ENCODE measurements at regions not wholly inside any gene's neighbourhood (a gene's known extent, or its start where the extent isn't known, plus 50 kb on each side); places are given as distances from the start of the nearest gene placed in this dataset.
"Not testable (repeated sequence)": the region's sequence is repeated elsewhere in the genome, so short reads cannot be mapped to it uniquely, and the experiment has no call there.

GRCh38 chr12:31162896-31163560 is 89.4 kb downstream of the DDX11 start:
- H3K36me3 Mint-ChIP-seq (ENCODE audit: low read depth); CTCF ChIA-PET: not testable (repeated sequence)

GRCh38 chr12:31174293-31174692 is 100.6 kb downstream of the DDX11 start:
- ATAC-seq; CTCF ChIA-PET; H3K36me3 Mint-ChIP-seq (ENCODE audit: low read depth); H3K9me3 Mint-ChIP-seq (ENCODE audit: insufficient read depth); POLR2A ChIA-PET; H3K4me3 Mint-ChIP-seq; H3K4me1 Mint-ChIP-seq (ENCODE audit: low read depth); H3K27ac Mint-ChIP-seq; DNase-seq; H3K27me3 Mint-ChIP-seq (ENCODE audit: low read depth): not testable (repeated sequence)

More at GRCh38 chr12:31162896-31163560, 89.4 kb downstream of the DDX11 start:
- H3K4me3 Mint-ChIP-seq; H3K9me3 Mint-ChIP-seq (ENCODE audit: insufficient read depth); H3K27me3 Mint-ChIP-seq (ENCODE audit: low read depth); H3K27ac Mint-ChIP-seq; ATAC-seq; POLR2A ChIA-PET; H3K4me1 Mint-ChIP-seq (ENCODE audit: low read depth); DNase-seq: not testable (repeated sequence)

GRCh38 chr12:31177514-31177913 is 103.9 kb downstream of the DDX11 start:
- POLR2A ChIA-PET, CTCF ChIA-PET, ATAC-seq: not testable (repeated sequence)

GRCh38 chr12:31178875-31179274 is 105.2 kb downstream of the DDX11 start:
- CTCF ChIA-PET; H3K4me3 Mint-ChIP-seq; ATAC-seq; H3K27me3 Mint-ChIP-seq (ENCODE audit: low read depth); H3K27ac Mint-ChIP-seq; H3K36me3 Mint-ChIP-seq (ENCODE audit: low read depth); POLR2A ChIA-PET; H3K9me3 Mint-ChIP-seq (ENCODE audit: insufficient read depth); DNase-seq: not testable (repeated sequence)
- H3K4me1 Mint-ChIP-seq (ENCODE audit: low read depth): peaks cover 13% of the 10 kb centered on the region

More at GRCh38 chr12:31177514-31177913, 103.9 kb downstream of the DDX11 start:
- peaks cover 13% of the 10 kb centered on the region for H3K4me1 Mint-ChIP-seq (ENCODE audit: low read depth)
- not testable (repeated sequence) for DNase-seq; H3K9me3 Mint-ChIP-seq (ENCODE audit: insufficient read depth); H3K4me3 Mint-ChIP-seq; H3K36me3 Mint-ChIP-seq (ENCODE audit: low read depth); H3K27me3 Mint-ChIP-seq (ENCODE audit: low read depth); H3K27ac Mint-ChIP-seq

- H3K9me3 Mint-ChIP-seq (ENCODE audit: insufficient read depth); H3K36me3 Mint-ChIP-seq (ENCODE audit: low read depth); ATAC-seq: not testable (repeated sequence)
Observed at GRCh38 chr12:31179627-31180237, 106.1 kb downstream of the DDX11 start.

GRCh38 chr12:31182571-31182970 is 108.9 kb downstream of the DDX11 start:
- H3K27me3 Mint-ChIP-seq (ENCODE audit: low read depth); DNase-seq; H3K36me3 Mint-ChIP-seq (ENCODE audit: low read depth); H3K27ac Mint-ChIP-seq; H3K9me3 Mint-ChIP-seq (ENCODE audit: insufficient read depth); ATAC-seq; H3K4me3 Mint-ChIP-seq; CTCF ChIA-PET; POLR2A ChIA-PET: not testable (repeated sequence)
- H3K4me1 Mint-ChIP-seq (ENCODE audit: low read depth): peaks cover 13% of the 10 kb centered on the region

More at GRCh38 chr12:31179627-31180237, 106.1 kb downstream of the DDX11 start:
- DNase-seq; H3K27me3 Mint-ChIP-seq (ENCODE audit: low read depth); H3K27ac Mint-ChIP-seq; H3K4me3 Mint-ChIP-seq; CTCF ChIA-PET; POLR2A ChIA-PET: not testable (repeated sequence)
- peaks cover 13% of the 10 kb centered on the region for H3K4me1 Mint-ChIP-seq (ENCODE audit: low read depth)

- H3K9me3 Mint-ChIP-seq (ENCODE audit: insufficient read depth); POLR2A ChIA-PET; H3K27ac Mint-ChIP-seq; H3K4me3 Mint-ChIP-seq; H3K27me3 Mint-ChIP-seq (ENCODE audit: low read depth); ATAC-seq; H3K36me3 Mint-ChIP-seq (ENCODE audit: low read depth); DNase-seq; CTCF ChIA-PET: not testable (repeated sequence)
- H3K4me1 Mint-ChIP-seq (ENCODE audit: low read depth): peaks cover 13% of the 10 kb centered on the region
Observed at GRCh38 chr12:31183107-31183506, 109.4 kb downstream of the DDX11 start.

- H3K4me3 Mint-ChIP-seq; H3K27me3 Mint-ChIP-seq (ENCODE audit: low read depth); H3K36me3 Mint-ChIP-seq (ENCODE audit: low read depth); POLR2A ChIA-PET; H3K9me3 Mint-ChIP-seq (ENCODE audit: insufficient read depth); CTCF ChIA-PET; DNase-seq; H3K27ac Mint-ChIP-seq; ATAC-seq: not testable (repeated sequence)
- peaks cover 11% of the 10 kb centered on the region for H3K4me1 Mint-ChIP-seq (ENCODE audit: low read depth)
Observed at GRCh38 chr12:31183899-31184298, 110.2 kb downstream of the DDX11 start.

- DNase-seq; H3K36me3 Mint-ChIP-seq (ENCODE audit: low read depth); H3K9me3 Mint-ChIP-seq (ENCODE audit: insufficient read depth); POLR2A ChIA-PET; CTCF ChIA-PET; H3K4me3 Mint-ChIP-seq; ATAC-seq; H3K27ac Mint-ChIP-seq; H3K4me1 Mint-ChIP-seq (ENCODE audit: low read depth); H3K27me3 Mint-ChIP-seq (ENCODE audit: low read depth): not testable (repeated sequence)
Observed at GRCh38 chr12:31184667-31185066, 111.0 kb downstream of the DDX11 start.

- H3K9me3 Mint-ChIP-seq (ENCODE audit: insufficient read depth); H3K27me3 Mint-ChIP-seq (ENCODE audit: low read depth); H3K4me3 Mint-ChIP-seq; H3K4me1 Mint-ChIP-seq (ENCODE audit: low read depth); POLR2A ChIA-PET; DNase-seq; CTCF ChIA-PET; ATAC-seq; H3K36me3 Mint-ChIP-seq (ENCODE audit: low read depth); H3K27ac Mint-ChIP-seq: not testable (repeated sequence)
Observed at GRCh38 chr12:31192689-31193088, 119.0 kb downstream of the DDX11 start.

GRCh38 chr12:31195620-31196019 is 122.0 kb downstream of the DDX11 start:
- H3K9me3 Mint-ChIP-seq (ENCODE audit: insufficient read depth); H3K27me3 Mint-ChIP-seq (ENCODE audit: low read depth); H3K36me3 Mint-ChIP-seq (ENCODE audit: low read depth); H3K27ac Mint-ChIP-seq; ATAC-seq; CTCF ChIA-PET; H3K4me1 Mint-ChIP-seq (ENCODE audit: low read depth); POLR2A ChIA-PET; DNase-seq; H3K4me3 Mint-ChIP-seq: not testable (repeated sequence)

- H3K9me3 Mint-ChIP-seq (ENCODE audit: insufficient read depth); H3K4me1 Mint-ChIP-seq (ENCODE audit: low read depth); H3K27ac Mint-ChIP-seq; CTCF ChIA-PET; H3K36me3 Mint-ChIP-seq (ENCODE audit: low read depth); DNase-seq; ATAC-seq; H3K4me3 Mint-ChIP-seq; POLR2A ChIA-PET: not testable (repeated sequence)
- H3K27me3 Mint-ChIP-seq (ENCODE audit: low read depth): peaks cover 15% of the 10 kb centered on the region
Observed at GRCh38 chr12:31199476-31199875, 125.8 kb downstream of the DDX11 start.

GRCh38 chr12:31201382-31201781 is 124.6 kb downstream of the SINHCAF start:
- CTCF ChIA-PET: no interaction called here

More at GRCh38 chr12:31201382-31201781, 124.6 kb downstream of the SINHCAF start:
- Mint-ChIP-seq H3K27me3 (ENCODE audit: low read depth) (peaks cover 15% of the 10 kb centered on the region), H3K36me3 (ENCODE audit: low read depth) (no peaks in the 10 kb centered on the region), H3K27ac (no peak overlapping the region), H3K9me3 (ENCODE audit: insufficient read depth) (no peaks in the 10 kb centered on the region), H3K4me3 (no peak overlapping the region), H3K4me1 (ENCODE audit: low read depth) (peaks cover 9% of the 10 kb centered on the region)
- ATAC-seq (no peak), DNase-seq (no peak)
- POLR2A ChIA-PET: no interaction called here

All from activated CD8-positive, alpha-beta T cell treated with anti-CD3 and anti-CD28 coated beads, Interleukin-2, amount 10 ng/mL, durations not matched to agents 7 days and 5 days (primary cell).